Activated CD4-positive, alpha-beta T cell treated with anti-CD3 and anti-CD28 coated beads for 48 hours (primary cell): ENCODE measurements at regions not wholly inside any gene's neighbourhood (a gene's known extent, or its start where the extent isn't known, plus 50 kb on each side); places are given as distances from the start of the nearest gene placed in this dataset.

ENCODE experiments used
- DNase-seq: peaks from one replicate; pipeline ENCODE4 v3.0.0-alpha.2; 2020

GRCh38 chr15:93614386-93615104 is 525.5 kb upstream of the RGMA start:
- DNase-seq = no peak

GRCh38 chr15:93613386-93613785 is 524.4 kb upstream of the RGMA start:
- no peak for DNase-seq

DNA sequence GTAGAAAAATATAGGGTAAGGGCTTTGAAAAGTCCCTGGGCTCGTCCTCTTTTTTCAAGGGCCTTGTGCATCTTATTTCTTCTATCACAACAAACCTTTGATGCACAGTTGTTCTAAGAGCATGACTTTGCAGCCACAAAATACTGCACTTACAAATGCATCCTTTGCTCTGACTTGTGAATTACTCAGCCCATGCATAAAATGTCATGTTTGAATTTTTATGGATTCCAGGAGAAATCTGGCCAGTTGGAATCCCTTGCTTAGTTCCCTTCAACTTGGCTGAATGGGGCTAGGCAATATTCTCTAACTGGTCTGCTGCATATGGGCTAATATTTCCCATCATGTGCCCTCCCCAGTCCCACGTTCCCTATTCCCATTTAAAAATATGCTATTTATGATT is 523.9 kb upstream of the RGMA start:
- no peak for DNase-seq

DNA sequence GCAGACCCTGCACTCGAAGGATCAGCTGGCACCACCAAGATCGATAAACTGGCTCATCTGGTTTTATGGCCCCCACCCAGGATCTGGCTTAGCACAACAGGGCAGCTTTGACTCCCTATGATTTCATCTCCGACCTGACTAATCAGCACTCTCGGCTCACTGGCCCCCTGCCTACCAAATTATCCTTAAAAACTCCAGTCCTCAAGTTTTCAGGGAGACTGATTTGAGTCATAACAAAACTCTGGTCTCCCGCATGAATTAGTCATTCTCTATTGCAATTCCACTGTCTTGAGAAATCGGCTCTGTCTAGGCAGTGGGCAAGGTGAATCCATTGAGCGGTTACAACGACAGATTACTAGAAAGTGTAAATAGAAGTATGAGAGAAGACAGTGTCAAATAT is 521.9 kb upstream of the RGMA start:
- no peak for DNase-seq

GRCh38 chr15:93608643-93609148 is 519.7 kb upstream of the RGMA start:
- no peak for DNase-seq

GRCh38 chr15:93603550-93603949 is 514.5 kb upstream of the RGMA start:
- no peak for DNase-seq

- DNase-seq = no peak
Observed at GRCh38 chr15:93587059-93587521, 498.1 kb upstream of the RGMA start.

DNA sequence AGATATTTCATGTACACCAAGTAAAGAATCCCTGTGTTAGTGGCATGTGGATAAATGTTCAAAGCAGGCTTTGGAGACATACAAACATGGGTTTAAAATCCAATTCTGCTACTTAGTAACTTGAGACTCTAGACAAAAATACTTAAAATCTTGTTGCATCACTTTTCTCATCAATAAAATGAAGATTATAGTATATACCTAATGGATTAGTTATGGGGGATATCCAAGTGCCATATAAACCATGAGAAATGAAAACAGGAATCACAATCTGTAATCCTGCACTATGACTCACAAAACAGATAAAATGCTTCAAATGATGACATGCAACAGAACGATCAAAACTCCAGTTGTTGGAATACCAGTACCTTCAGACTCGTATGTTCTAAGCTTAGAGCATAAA is 496.0 kb upstream of the RGMA start:
- no peak for DNase-seq

- no peak for DNase-seq
Observed at GRCh38 chr15:93583968-93584367, 495.0 kb upstream of the RGMA start.

DNA sequence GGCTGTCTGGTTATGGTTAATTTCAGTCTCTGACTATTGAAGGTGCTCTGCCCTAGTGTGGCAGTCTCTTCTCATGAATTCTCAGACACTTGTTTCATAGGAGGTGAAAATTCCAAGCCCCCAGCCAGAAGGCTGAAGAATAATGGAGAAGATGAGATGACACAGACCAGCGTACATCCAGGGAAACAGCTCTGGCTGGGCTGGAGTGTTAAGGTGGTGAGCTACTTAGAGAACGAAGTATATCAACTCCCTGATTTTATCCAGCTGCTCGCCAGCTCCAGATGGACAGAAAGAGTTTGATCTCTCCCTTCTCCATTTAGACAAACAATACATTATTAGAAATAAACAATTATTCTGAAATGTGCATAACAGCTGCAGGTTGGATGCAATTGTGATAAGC is 494.5 kb upstream of the RGMA start:
- no peak for DNase-seq

- no peak for DNase-seq
Observed at GRCh38 chr15:93570527-93570926, 481.5 kb upstream of the RGMA start.

- DNase-seq = no peak
Observed at GRCh38 chr15:93566762-93567161, 477.8 kb upstream of the RGMA start.

DNA sequence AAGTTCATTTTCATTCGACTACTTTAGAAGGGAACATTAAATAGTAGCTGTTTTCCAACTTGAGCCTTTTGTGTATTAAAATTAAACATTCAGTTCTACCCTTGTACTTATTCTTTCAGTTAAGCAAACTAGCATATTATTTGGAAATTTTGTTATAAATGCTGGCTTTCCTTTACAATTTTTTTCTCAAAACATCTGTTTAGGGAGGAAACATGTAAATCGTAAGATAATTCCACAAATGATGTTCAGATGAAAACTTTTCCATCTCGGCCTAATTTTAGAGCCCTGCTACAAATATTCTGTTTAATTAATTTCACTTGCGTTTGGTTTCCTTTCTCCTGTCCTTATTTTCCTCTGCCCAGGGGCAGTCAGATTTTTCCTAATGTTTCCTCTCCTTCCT is 476.2 kb upstream of the RGMA start:
- DNase-seq = no peak

DNA sequence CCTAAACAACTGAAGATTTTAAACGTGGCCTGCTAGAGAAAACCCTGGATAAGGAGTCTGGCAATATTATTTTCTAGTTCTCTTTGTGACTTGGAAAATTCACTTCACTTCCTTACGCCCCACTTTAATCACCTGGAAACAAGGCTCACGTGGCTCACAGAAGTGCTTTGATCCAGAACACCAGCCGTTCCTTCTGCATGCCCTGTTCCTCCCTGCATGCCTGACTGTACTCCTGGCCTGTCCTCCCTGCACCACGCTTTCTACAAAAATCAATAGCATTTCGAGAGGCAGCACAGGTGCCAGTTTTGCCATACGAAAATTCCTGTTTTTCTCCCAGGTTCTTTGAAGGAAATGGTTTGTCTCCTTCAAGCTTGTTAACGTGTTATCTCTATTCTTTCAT is 474.2 kb upstream of the RGMA start:
- DNase-seq = no peak

DNA sequence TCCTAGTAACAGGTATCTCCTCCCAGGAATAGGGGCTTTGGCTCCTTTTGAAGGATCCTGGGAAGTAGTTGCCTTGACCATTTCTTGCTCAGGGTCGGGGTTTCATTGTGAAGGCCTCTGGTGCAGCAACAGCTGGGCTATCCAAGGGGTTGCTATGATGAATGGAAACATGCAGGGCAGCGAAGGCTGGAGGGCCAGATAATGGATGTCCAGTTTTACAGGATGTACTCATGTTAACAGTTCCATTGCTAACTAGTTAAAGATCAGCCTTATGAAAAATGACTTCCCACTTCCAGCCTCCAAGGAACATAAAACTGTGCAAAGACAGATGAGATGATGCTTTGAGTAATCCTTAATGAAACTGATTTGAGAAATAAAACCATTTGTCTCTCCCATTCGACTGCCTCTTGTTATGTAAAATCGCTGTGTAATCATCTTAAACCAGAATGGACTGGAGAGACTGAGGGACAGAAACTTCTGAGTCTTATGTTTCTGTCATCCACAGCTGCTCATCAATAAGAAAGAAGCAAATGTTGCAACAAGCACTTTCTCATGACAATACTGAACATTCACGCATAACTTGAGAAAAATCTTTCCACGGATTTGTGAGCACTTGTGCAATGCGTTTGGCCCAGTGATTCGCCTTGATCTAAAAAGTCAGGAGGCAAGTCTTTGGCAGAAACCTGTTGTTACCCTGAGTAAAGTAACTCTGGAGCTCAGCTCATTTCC is 473.5 kb upstream of the RGMA start:
- no peak for DNase-seq

- no peak for DNase-seq
Observed at GRCh38 chr15:93557696-93558095, 468.7 kb upstream of the RGMA start.

DNA sequence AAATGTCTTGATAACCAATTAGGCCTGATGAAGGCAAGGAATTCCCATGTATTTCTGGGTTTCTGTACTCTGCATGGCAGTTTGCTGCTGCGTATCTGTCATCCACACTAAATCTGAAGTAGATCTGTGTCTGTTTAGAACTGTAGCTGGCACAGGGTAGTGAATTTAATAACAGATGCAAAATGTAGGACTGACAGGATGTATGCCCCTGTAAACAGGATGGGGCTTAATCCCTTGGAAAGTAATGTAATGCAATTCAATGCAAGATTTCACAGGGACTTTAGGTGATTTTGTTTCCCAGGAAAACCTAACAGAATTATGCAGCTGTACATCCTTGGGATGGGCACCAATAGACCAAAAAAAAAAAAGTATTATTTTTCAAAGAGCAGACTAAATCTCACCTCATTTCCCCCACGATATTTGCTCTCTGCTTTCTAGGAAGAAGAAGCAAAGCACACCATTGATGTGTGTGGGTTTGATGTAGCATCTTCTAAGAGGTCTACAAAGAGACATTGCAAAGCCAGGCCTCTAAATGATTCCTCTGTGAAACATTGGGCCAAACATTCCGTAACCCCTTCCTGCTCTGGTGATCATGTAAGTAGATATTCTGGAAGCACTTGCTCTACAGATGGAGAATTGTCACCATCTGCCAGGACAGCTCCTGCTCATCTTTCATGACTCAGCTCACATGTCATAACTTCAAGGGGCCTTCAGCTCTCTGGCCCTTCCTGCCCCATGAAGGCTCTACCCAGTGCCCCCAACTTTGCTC is 464.3 kb upstream of the RGMA start:
- no peak for DNase-seq

GRCh38 chr15:93543093-93543492 is 454.1 kb upstream of the RGMA start:
- no peak for DNase-seq

DNA sequence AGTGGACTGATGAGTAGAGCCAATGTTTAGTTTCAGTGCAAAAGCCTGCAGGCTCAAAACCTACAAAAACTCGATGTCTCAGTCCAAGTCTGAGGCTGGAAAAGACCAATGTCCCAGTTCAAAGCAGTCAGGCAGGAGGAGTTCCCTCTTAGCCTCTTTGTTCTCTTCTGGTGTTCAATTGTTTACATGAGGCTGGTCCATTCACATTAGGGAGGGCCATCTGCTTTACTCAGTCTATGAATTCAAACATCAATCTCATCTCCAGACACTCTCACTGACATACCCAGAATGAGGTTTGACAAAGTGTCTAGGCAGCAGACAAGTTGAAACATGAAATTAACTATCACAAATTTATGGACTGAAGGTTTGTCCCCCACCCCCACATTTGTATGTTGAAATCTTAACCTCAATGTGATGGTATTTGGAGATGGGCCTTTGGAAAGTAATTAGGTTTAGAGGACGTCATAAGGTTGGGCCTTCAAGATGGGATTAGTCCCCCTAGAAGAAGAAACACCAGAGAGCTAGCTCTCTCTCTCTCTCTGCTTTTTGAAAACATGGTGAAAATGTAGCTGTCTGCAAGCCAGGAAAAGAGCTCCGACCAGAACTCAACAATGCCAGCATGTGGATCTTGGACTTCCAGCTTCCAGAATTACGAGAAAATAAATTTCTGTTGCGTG is 438.5 kb upstream of the RGMA start:
- DNase-seq = no peak

DNA sequence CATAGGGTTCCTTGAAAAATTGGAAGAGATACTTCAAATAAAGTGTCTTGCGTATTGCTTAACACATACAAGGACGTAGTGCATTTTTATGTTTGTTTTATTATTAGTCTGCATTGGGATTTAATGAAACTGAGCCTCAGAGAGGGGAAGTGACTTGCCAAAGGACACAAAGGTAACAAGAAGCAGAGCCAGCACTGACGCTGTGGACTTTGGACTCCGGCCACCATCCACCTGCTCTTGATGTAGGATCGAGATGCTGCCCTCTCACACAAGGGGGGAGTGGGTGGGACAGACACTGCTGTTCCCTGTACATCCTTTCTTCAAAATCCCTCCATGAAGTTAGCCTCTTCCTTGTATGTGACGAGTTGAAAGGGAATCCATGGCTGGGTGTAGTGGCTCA is 435.4 kb upstream of the RGMA start:
- DNase-seq = no peak

GRCh38 chr15:93523481-93523880 is 434.5 kb upstream of the RGMA start:
- no peak for DNase-seq

GRCh38 chr15:93520206-93520605 is 431.2 kb upstream of the RGMA start:
- no peak for DNase-seq

DNA sequence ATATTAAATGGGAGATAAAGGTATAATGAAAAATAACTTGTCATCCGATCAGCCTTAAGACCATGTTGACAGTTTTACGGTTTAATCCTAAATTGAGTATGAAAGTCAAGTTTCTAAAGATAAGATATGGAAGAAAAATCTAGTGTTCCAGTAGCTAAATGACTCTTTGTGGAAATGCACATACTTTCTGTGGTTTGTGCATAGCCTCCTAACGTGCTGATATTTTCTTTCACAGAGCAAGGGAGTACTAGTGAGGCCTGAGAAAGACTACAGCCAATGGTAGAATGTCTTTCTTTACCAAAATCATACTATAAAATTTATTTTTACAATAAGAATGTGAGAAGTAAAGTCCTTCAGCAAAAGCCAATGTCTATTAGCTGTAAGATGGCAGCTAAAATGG is 430.6 kb upstream of the RGMA start:
- no peak for DNase-seq
